ENCODE measurements at regions not wholly inside any gene's neighbourhood (a gene's known extent, or its start where the extent isn't known, plus 50 kb on each side); places are given as distances from the start of the nearest gene placed in this dataset.

- no peak for DNase-seq (ENCODE audit: low read depth in 1 of 2, low spot score in 1 of 2)
These were observed 84.5 kb upstream of the PPARA start for GRCh38 chr22:46065691-46066454.

GRCh38 chr22:46066691-46067090 lies 83.6 kb upstream of the PPARA start:
- no peak for DNase-seq (ENCODE audit: low read depth in 1 of 2, low spot score in 1 of 2)

DNA sequence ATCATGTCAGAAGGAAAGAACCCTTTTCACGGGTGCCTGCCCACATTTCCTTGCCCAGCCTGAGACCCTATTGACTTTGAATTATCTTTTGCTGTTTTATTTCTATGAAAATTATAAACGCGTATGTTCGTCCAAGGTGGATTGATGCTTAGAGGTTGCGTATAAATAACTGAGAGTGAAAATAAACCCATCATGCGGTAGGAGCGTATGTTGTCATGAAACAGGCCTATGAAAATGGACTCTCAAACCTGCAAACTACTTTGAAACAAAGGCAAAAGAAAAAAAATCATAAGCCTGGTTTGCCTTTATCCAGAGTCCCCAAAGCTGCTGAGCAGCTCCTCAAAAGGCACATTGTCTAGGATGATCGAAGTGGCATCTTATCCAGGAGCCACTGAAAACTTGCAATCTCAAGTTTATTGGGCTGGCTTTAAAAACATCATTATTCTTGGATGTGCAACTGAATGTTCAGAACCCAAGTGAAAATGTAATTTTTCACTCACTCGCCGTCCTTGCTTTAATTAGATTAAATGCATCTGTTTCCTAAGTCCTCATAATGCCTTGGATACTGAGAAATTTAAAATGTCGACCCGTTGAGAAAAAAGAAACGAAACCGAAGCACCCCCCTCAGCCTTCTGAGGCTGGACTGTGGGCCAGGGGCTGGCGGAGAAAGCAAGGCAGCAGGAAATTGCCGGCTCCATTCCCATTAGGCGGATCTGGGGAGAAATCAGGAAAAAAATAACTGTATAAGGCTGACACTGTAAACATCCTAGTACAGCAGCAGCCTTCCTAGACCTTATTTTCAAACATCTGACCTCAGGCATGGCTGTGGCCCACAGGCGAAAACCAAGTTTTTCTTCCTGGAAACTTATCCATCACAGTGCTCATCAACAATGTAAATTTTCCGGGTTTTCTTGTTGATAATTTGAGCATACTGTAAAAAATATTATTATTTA lies 82.9 kb upstream of the PPARA start:
- no peak for DNase-seq (ENCODE audit: low read depth in 1 of 2, low spot score in 1 of 2)

GRCh38 chr22:46068181-46068592 lies 82.1 kb upstream of the PPARA start:
- DNase-seq (ENCODE audit: low read depth in 1 of 2, low spot score in 1 of 2) = no peak

DNA sequence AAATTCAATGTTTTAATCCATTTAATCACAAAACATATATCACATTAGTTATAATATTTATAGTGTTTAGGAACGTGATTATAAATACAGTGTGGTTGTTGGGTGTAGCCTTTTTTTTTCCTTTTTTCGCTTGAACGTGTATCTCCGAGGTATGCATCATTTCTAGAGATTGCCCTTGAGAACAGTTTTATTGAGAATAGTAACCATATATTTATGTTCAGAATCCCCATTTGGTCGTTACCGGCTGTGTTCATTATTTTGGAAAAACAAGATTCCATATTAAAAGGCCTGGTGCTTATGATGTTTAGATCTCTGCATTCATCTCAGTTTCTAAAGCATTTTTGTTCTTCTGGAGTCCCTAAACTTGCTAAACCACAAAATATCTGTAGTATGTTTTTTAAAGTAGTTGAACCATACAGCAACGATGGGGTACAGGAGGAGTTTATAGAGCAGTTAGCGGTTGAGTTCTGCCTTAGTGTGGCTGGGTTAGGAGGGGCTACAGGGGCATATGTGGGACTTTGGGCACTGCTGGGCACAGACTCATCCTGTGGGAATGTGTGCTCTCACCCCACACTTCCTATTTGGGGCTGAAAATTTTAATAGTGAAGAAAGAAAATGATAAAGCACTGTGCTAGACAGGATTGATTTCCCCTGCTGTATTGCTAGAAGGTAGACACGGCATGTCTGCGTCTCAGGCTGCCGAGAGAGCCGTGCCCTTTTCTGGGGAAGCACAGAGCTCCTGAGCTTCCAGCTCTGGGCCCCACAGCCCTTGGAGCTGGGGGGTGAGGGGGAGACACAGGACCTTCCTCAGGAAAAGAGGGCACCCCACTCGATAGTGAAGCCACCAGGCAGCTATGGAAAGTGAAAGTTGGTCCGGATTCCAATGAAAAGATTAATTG lies 81.5 kb upstream of the PPARA start:
- DNase-seq (ENCODE audit: low read depth in 1 of 2, low spot score in 1 of 2) = no peak

GRCh38 chr22:46069521-46070214 lies 80.7 kb upstream of the PPARA start:
- DNase-seq (ENCODE audit: low read depth in 1 of 2, low spot score in 1 of 2) = no peak

DNA sequence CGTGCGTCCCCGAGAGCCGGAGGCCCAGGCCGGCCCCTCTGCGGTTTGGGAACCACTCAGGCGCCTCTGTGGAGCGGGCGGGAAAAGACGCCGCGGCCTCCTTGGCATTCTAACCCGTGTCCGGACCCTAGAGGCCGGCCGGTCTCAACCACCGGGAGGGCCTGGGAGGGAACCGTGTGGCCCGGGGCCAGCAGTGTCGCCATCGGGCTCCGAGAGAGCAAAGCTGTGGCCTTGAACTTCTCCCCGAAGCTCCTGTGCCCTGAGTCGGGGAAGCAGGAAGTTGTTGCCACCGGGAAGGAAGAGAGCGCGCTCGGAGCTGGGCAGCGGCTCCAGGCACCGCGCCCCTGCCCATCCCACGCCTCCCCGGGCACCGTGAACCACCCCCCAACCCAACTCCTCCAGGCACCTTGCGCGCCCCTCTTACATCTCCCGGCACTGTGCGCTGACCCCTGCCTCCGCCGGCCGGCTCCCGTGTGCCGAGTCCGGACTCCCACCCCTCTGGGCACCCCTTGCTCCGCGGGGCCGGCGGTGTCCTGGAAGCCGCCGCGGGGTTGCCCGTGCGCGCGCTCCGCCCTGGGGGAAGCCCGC lies 80.0 kb upstream of the PPARA start:
- no peak for DNase-seq (ENCODE audit: low read depth in 1 of 2, low spot score in 1 of 2)

GRCh38 chr22:46070803-46071450 lies 79.4 kb upstream of the PPARA start:
- peak in 1 of 2 donors; percentile 29 for DNase-seq (ENCODE audit: low read depth in 1 of 2, low spot score in 1 of 2)

DNA sequence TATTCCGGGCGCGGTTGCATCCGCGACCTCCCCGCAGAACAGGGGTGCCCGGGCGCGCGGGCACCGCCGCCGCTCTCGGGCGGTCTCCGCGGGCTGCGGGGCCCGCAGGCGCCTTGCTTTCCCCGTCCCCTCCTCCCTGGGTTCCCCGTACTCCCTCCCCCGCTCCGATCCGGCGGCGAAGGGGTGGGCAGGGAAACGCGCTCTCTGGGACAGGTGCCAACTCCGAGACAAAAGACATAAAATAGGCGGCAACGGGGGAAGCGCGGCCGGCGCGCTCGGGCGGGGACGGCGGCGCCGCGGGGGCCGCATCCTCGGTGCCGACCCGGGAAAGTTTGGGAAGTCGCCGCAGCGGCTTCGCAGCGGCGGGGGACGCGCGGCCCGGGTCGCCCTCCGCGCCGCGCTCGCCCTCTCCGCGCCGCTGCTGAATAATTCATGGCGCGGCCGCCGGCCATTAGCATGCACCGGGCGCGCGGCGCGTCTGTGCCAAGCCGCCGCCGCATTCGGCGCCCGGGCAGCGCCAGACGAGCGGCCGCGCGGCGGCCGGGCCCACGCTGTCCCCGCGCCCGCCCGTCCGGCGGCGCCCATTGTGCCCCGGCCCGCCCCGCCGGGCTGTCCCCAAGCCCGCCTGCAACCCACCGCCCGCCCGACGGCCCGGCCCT lies 78.7 kb upstream of the PPARA start:
- DNase-seq (ENCODE audit: low read depth in 1 of 2, low spot score in 1 of 2) = peak; percentile 36 to 38

GRCh38 chr22:46072110-46072881 lies 78.0 kb upstream of the PPARA start:
- no peak for DNase-seq (ENCODE audit: low read depth in 1 of 2, low spot score in 1 of 2)

- no peak for DNase-seq (ENCODE audit: low read depth in 1 of 2, low spot score in 1 of 2)
These were observed 77.2 kb upstream of the PPARA start for GRCh38 chr22:46072981-46073682.

- DNase-seq (ENCODE audit: low read depth in 1 of 2, low spot score in 1 of 2) = no peak
These were observed 76.4 kb upstream of the PPARA start for GRCh38 chr22:46073683-46074504.

GRCh38 chr22:46074771-46075551 lies 75.4 kb upstream of the PPARA start:
- DNase-seq (ENCODE audit: low read depth in 1 of 2, low spot score in 1 of 2) = no peak

- DNase-seq (ENCODE audit: low read depth in 1 of 2, low spot score in 1 of 2) = no peak
These were observed 74.4 kb upstream of the PPARA start for GRCh38 chr22:46075764-46076531.

- DNase-seq (ENCODE audit: low read depth in 1 of 2, low spot score in 1 of 2) = no peak
These were observed 73.5 kb upstream of the PPARA start for GRCh38 chr22:46076651-46077339.
